Adrenal gland (tissue), 9 donors: ENCODE measurements at regions not wholly inside any gene's neighbourhood (a gene's known extent, or its start where the extent isn't known, plus 50 kb on each side); places are given as distances from the start of the nearest gene placed in this dataset.

Experiments used
- DNase-seq, 7 donors: peaks; one replicate each; pipeline ENCODE4 v3.0.0-alpha.2; 2019 to 2020
- H3K27ac ChIP-seq, 5 donors: fragments of 200-600 bp; sonication (generic) in 4 of 5; 1 replicate in 3 of 5; 2 replicates in 2 of 5; pipeline versions ENCODE4 v1.5.1 to v1.8.0; 2016 to 2020; ENCODE audit warnings: mild to moderate bottlenecking in 1 of 5
- H3K27me3 ChIP-seq: fragments of 200-600 bp; 2 replicates; pipeline ENCODE4 v1.8.0; 2021
- H3K36me3 ChIP-seq, 2 donors: fragments of 200-600 bp; replicated peaks in 1 of 2; 1 replicate in 1 of 2; 2 replicates in 1 of 2; pipeline versions ENCODE4 v1.5.1 to v1.8.0; 2018 to 2022
- H3K4me1 ChIP-seq, 2 donors: fragments of 200-600 bp; replicated peaks in 1 of 2; 1 replicate in 1 of 2; 2 replicates in 1 of 2; pipeline versions ENCODE4 v1.5.1 to v1.8.0; 2018 to 2021
- H3K4me3 ChIP-seq, 4 donors: fragments of 200-600 bp; sonication (generic) in 3 of 4; one replicate each; pipeline ENCODE4 v1.5.1; 2016 to 2018
- H3K9me3 ChIP-seq, 3 donors: fragments of 200-600 bp; sonication (generic) in 1 of 3; replicated peaks in 1 of 3; 1 replicate in 2 of 3; 2 replicates in 1 of 3; pipeline versions ENCODE4 v1.5.1 to v1.8.0; 2016 to 2021
- CTCF ChIP-seq, 6 experiments: fragments of 450-650 bp in 4 of 6; fragments of 200-600 bp in 2 of 6; sonication (generic) in 1 of 6; IDR thresholded peaks; 1 replicate in 5 of 6; 2 replicates in 1 of 6; pipeline versions ENCODE4 v1.5.1 to v1.8.0; 2016 to 2021; ENCODE audit warnings: antibody characterized with exemption in 6 of 6, mild to moderate bottlenecking in 2 of 6, moderate library complexity in 1 of 6
- POLR2A ChIP-seq, 2 donors: fragments of 450-650 bp; IDR thresholded peaks; one replicate each; pipeline ENCODE4 v1.6.1; 2017; ENCODE audit warnings: antibody characterized with exemption in 2 of 2, mild to moderate bottlenecking in 2 of 2, moderate library complexity in 1 of 2
- WGBS, 4 donors: extraction: QIAGEN DNeasy Blood & Tissue Kit in 2 of 4; methylation state at CpG; one replicate each; pipeline versions ENCODE4 v1.1.5 to v1.1.7; 2013 to 2017; 5-methylcytosine and 5-hydroxymethylcytosine counted together
- intact Hi-C, 2 donors: fragments of 100-400 bp; cut with DNase I; formaldehyde crosslinking; loops; one replicate each; pipeline versions ENCODE4 v1.14.1 to v1.15.0; 2022 to 2023
- donor health status: healthy with polysubstance abuse.
- donor health status: Bipolar disorder and iron deficiency.
- donor health status: DM: yes; HTN: yes; CAD: no.
- donor health status: DM: no; HTN: no; CAD: no.
- donor health status: DM: no; HTN: no; CAD: no.

GRCh38 chr17:5635949-5636348, 51.6 kb upstream of the NLRP1 start:
- no peaks in the 10 kb centered on the region for H3K4me1 ChIP-seq
- TF ChIP-seq CTCF (IDR thresholded peaks at IDR 0.05) (no peak), POLR2A (IDR thresholded peaks at IDR 0.05) (no peak)
- H3K36me3 ChIP-seq, result no peaks in the 10 kb centered on the region
- no peak overlapping the region for H3K27ac ChIP-seq
- intact Hi-C loops, result no loop called here
- WGBS, 4 donors, result 87 to 100% (median 90%) methylated on average over 2 to 3 of the region's 3 CpGs
- peaks cover 6% of the 10 kb centered on the region for H3K27me3 ChIP-seq
- no peak overlapping the region for H3K4me3 ChIP-seq
- no peak for DNase-seq
- no peaks in the 10 kb centered on the region for H3K9me3 ChIP-seq

GRCh38 chr17:5638596-5638995, 54.3 kb upstream of the NLRP1 start:
- H3K36me3 ChIP-seq, result no peaks in the 10 kb centered on the region
- no peak for TF ChIP-seq CTCF (IDR thresholded peaks at IDR 0.05)
- no peak for TF ChIP-seq POLR2A (IDR thresholded peaks at IDR 0.05)
- no peaks in the 10 kb centered on the region for H3K4me1 ChIP-seq
- DNase-seq, result no peak
- 50 to 84% (median 76%) methylated on average over 1 to 2 of the region's 2 CpGs for WGBS, 4 donors
- no peaks in the 10 kb centered on the region for H3K9me3 ChIP-seq
- no peak overlapping the region for H3K27ac ChIP-seq
- no peak overlapping the region for H3K4me3 ChIP-seq
- intact Hi-C loops, result no loop called here
- H3K27me3 ChIP-seq, result peaks cover 3% of the 10 kb centered on the region

GRCh38 chr17:5640726-5641125, 56.4 kb upstream of the NLRP1 start:
- no peaks in the 10 kb centered on the region for H3K4me1 ChIP-seq
- H3K27me3 ChIP-seq, result no peaks in the 10 kb centered on the region
- no peak overlapping the region for H3K4me3 ChIP-seq
- DNase-seq, result no peak
- TF ChIP-seq CTCF (IDR thresholded peaks at IDR 0.05), result no peak
- TF ChIP-seq POLR2A (IDR thresholded peaks at IDR 0.05), result no peak
- H3K9me3 ChIP-seq, result no peaks in the 10 kb centered on the region
- no peaks in the 10 kb centered on the region for H3K36me3 ChIP-seq
- WGBS, 4 donors, result 84 to 100% (median 86%) methylated on average over 1 to 2 of the region's 2 CpGs
- no peak overlapping the region for H3K27ac ChIP-seq
- intact Hi-C loops, result no loop called here

GRCh38 chr17:5642752-5643151, 58.4 kb upstream of the NLRP1 start:
- no peak for TF ChIP-seq POLR2A (IDR thresholded peaks at IDR 0.05)
- no peak for TF ChIP-seq CTCF (IDR thresholded peaks at IDR 0.05)
- no peaks in the 10 kb centered on the region for H3K36me3 ChIP-seq
- intact Hi-C loops, result no loop called here
- no peaks in the 10 kb centered on the region for H3K27me3 ChIP-seq
- H3K4me1 ChIP-seq, result no peaks in the 10 kb centered on the region
- DNase-seq, result no peak
- no peaks in the 10 kb centered on the region for H3K9me3 ChIP-seq
- H3K27ac ChIP-seq, result no peak overlapping the region
- H3K4me3 ChIP-seq, result no peak overlapping the region
- WGBS, 4 donors, result 90 to 98% (median 94%) methylated on average over 4 of the region's 4 CpGs
